ENCODE measurements at regions not wholly inside any gene's neighbourhood (a gene's known extent, or its start where the extent isn't known, plus 50 kb on each side); places are given as distances from the start of the nearest gene placed in this dataset.

DNA sequence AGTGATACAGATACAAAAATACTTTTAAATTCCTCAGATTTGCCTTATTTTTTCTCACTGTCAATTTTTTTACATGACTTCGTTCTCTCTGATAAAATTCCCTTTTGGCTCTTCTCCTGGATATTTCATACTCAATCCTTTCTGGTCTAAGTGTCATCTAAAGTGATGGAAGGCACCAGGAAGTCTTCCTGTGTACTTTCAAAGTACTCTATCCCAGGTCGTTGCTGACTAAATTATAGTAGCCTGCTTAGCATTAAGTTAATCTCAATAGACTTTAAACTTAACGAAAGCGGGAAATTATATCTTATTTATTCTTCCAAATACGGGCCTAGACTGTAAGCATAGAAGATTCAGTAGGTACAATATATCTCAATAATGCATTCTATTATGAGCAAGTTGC is 67.8 kb downstream of the CASP12 start:
- no peak overlapping the region for H3K4me3 Mint-ChIP-seq
- ChIA-PET POLR2A (no interaction called here), CTCF (interaction anchor here (0.9 kb wide), 1 partner anchor 11 kb away, joined by 3 read pairs; no protein-coding TSS in a partner anchor)
- H3K4me1 Mint-ChIP-seq, result no peaks in the 10 kb centered on the region
- intact Hi-C loops (cut with DNase I, micrococcal nuclease), result no loop called here
- no peak for ATAC-seq
- DNase-seq, result no peak
- no peaks in the 10 kb centered on the region for H3K36me3 Mint-ChIP-seq (ENCODE audit: low read depth)
- H3K9me3 Mint-ChIP-seq (ENCODE audit: low read depth), result peaks cover 1% of the 10 kb centered on the region
- no peak overlapping the region for H3K27ac Mint-ChIP-seq
- no peaks in the 10 kb centered on the region for H3K27me3 Mint-ChIP-seq

DNA sequence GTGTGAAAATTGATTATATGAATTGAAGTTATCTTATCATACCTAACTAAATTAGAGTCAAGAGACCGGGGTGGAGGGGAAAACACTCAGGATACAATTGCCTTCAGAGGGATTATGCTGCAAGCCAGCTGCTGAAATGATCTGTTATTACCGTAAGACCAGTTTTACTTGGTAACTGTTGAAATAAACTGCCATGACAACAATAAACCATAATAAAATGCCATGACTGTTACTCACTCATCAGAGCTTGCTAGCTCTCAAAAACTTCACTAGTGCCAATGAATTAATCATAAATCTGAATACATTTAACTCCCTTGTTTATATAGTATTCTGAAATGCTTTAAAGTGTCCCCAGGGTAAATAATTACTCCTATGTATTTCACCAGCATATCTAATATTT is 68.2 kb downstream of the CASP12 start:
- ChIA-PET CTCF (interaction anchor here (0.9 kb wide), 1 partner anchor 11 kb away, joined by 3 read pairs; no protein-coding TSS in a partner anchor), POLR2A (no interaction called here)
- Mint-ChIP-seq H3K9me3 (ENCODE audit: low read depth) (peaks cover 1% of the 10 kb centered on the region), H3K36me3 (ENCODE audit: low read depth) (no peaks in the 10 kb centered on the region), H3K27ac (no peak overlapping the region), H3K4me1 (no peaks in the 10 kb centered on the region), H3K27me3 (no peaks in the 10 kb centered on the region), H3K4me3 (no peak overlapping the region)
- intact Hi-C loops (cut with DNase I, micrococcal nuclease), result no loop called here
- no peak for ATAC-seq
- no peak for DNase-seq

DNA sequence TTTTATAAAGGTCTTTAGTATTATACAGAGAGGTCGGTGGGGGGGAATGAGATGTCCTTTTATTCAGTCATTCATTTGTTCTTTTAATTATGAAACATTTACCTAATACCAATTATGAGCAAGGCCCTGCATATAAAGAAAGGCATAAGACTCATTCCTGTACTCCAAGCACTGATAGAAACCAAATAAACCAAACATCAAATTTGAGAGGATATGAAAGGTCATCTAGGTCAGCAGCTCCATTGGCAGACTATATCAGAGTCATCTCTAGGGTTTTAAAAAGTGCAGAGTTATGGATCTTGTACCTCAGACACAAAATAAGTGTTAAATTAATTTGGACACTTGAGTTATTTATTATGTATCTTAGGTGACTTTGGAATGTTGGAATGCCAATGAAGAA is 71.5 kb downstream of the CASP12 start:
- no peak overlapping the region for H3K27ac Mint-ChIP-seq
- H3K36me3 Mint-ChIP-seq (ENCODE audit: low read depth), result no peaks in the 10 kb centered on the region
- ChIA-PET CTCF (no interaction called here), POLR2A (no interaction called here)
- intact Hi-C loops (cut with DNase I, micrococcal nuclease), result no loop called here
- DNase-seq (no peak), ATAC-seq (no peak)
- no peaks in the 10 kb centered on the region for H3K4me1 Mint-ChIP-seq
- no peak overlapping the region for H3K4me3 Mint-ChIP-seq
- H3K9me3 Mint-ChIP-seq (ENCODE audit: low read depth), result peaks cover 1% of the 10 kb centered on the region
- no peaks in the 10 kb centered on the region for H3K27me3 Mint-ChIP-seq

DNA sequence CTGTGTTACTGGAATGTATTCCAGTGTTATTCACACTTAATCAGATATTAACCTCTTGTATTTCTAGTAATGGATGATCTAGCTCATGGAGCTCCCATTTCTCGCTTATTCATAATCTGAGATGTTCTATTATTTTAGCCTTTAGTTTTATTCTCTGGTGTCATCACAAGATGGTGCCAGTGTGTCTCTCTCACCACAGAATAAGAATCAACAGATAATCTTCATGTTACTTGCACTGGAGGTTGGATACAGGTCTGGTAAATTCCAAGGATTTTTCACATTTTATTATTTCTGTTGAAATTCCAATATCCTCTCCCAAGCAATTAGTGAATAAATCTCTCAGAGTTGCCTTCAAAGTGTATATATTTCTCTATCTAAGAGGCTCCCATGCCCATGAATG is 74.6 kb downstream of the CASP12 start:
- POLR2A ChIA-PET, result no interaction called here
- no peaks in the 10 kb centered on the region for H3K36me3 Mint-ChIP-seq (ENCODE audit: low read depth)

DNA sequence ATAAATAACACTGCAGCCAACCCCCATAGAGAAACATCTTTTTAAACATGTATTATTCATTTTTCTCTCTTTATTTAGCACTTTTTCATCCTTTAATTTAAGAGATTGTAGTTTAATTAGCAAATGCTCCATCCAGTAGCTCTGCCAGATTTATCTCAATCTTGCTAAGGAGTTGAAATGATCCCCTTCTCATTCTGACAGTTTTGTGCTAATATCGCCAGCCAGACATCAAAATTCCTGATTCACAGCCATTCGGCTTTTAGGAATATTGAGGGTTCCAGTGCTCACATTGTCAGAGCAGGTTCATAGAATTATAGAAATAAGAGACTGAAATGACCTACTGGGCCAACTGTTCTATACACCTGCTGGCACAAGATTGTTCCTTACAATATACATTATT is 77.8 kb downstream of the CASP12 start:
- Mint-ChIP-seq H3K4me1 (no peaks in the 10 kb centered on the region), H3K9me3 (ENCODE audit: low read depth) (no peaks in the 10 kb centered on the region), H3K36me3 (ENCODE audit: low read depth) (no peaks in the 10 kb centered on the region), H3K27ac (no peak overlapping the region), H3K27me3 (no peaks in the 10 kb centered on the region), H3K4me3 (no peak overlapping the region)
- no peak for ATAC-seq
- DNase-seq, result no peak
- intact Hi-C loops (cut with DNase I, micrococcal nuclease), result no loop called here
- ChIA-PET POLR2A (no interaction called here), CTCF (no interaction called here)

More for the DNA sequence above, 74.6 kb downstream of the CASP12 start:
- ATAC-seq (no peak), DNase-seq (no peak)
- intact Hi-C loops (cut with DNase I, micrococcal nuclease), result no loop called here
- CTCF ChIA-PET, result interaction anchor here (0.5 kb wide), 1 partner anchor 23 kb away, joined by 4 read pairs; no protein-coding TSS in a partner anchor
- H3K27me3 Mint-ChIP-seq, result no peaks in the 10 kb centered on the region
- no peaks in the 10 kb centered on the region for H3K9me3 Mint-ChIP-seq (ENCODE audit: low read depth)
- no peaks in the 10 kb centered on the region for H3K4me1 Mint-ChIP-seq
- no peak overlapping the region for H3K4me3 Mint-ChIP-seq
- no peak overlapping the region for H3K27ac Mint-ChIP-seq

- no peaks in the 10 kb centered on the region for H3K36me3 Mint-ChIP-seq (ENCODE audit: low read depth)
- intact Hi-C loops (cut with DNase I, micrococcal nuclease), result no loop called here
- no peak for DNase-seq
- CTCF ChIA-PET, result no interaction called here
- H3K9me3 Mint-ChIP-seq (ENCODE audit: low read depth), result no peaks in the 10 kb centered on the region
- ATAC-seq, result no peak
- H3K27ac Mint-ChIP-seq, result no peak overlapping the region
- H3K27me3 Mint-ChIP-seq, result no peaks in the 10 kb centered on the region
- H3K4me1 Mint-ChIP-seq, result no peaks in the 10 kb centered on the region
- POLR2A ChIA-PET, result no interaction called here
- H3K4me3 Mint-ChIP-seq, result no peak overlapping the region
These were observed 78.7 kb downstream of the CASP12 start for GRCh38 chr11:104819603-104820002.

DNA sequence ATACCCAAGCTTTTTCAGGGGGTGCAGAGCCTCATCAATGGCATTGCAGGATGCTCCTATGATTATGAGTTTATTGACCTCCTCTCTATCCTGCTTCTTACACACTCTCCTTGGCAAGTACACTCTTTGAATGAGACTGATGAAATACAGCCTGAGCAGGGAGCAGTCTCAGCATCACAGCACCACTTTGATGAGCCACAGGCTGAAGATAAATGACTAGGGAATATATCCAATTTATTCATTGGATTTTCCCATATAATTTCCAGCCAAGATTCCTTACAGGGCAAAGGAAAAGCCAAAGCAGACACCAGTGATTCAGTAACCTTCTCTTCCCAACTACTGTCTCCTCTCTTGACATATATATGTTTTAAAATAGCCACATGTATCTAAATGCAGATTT is 79.2 kb downstream of the CASP12 start:
- no peaks in the 10 kb centered on the region for H3K4me1 Mint-ChIP-seq
- ATAC-seq, result no peak
- intact Hi-C loops (cut with DNase I, micrococcal nuclease), result no loop called here
- ChIA-PET POLR2A (no interaction called here), CTCF (no interaction called here)
- H3K27ac Mint-ChIP-seq, result no peak overlapping the region
- no peaks in the 10 kb centered on the region for H3K9me3 Mint-ChIP-seq (ENCODE audit: low read depth)
- H3K27me3 Mint-ChIP-seq, result no peaks in the 10 kb centered on the region
- no peaks in the 10 kb centered on the region for H3K36me3 Mint-ChIP-seq (ENCODE audit: low read depth)
- no peak overlapping the region for H3K4me3 Mint-ChIP-seq
- DNase-seq, result no peak

GRCh38 chr11:104817973-104818372 is 80.3 kb downstream of the CASP12 start:
- Mint-ChIP-seq H3K27me3 (no peaks in the 10 kb centered on the region), H3K4me1 (no peaks in the 10 kb centered on the region), H3K4me3 (no peak overlapping the region), H3K9me3 (ENCODE audit: low read depth) (no peaks in the 10 kb centered on the region), H3K36me3 (ENCODE audit: low read depth) (no peaks in the 10 kb centered on the region), H3K27ac (no peak overlapping the region)
- DNase-seq (no peak), ATAC-seq (no peak)
- CTCF ChIA-PET, result no interaction called here
- intact Hi-C loops (cut with DNase I, micrococcal nuclease), result no loop called here
- POLR2A ChIA-PET, result no interaction called here

DNA sequence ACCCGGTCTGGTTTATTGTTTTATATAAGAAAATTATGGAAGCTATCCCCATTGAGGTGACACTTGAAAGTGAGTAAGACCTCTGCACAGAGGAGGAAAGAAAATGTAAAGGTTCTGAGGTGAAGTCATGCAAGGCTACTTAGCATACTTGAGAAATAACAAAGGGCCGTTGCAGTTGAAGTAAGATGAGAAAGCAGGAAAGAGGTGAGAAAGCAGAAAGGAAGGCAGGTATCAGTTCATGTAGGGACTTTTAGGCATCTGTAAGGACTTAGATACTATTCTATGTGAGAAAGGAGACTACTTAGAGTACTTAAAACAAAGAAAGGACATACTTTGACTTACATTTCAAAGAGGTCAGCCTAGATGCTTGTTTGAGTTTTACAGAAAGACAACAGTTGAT is 84.7 kb downstream of the CASP12 start:
- H3K4me1 Mint-ChIP-seq, result no peaks in the 10 kb centered on the region
- no peaks in the 10 kb centered on the region for H3K36me3 Mint-ChIP-seq (ENCODE audit: low read depth)
- POLR2A ChIA-PET, result no interaction called here
- H3K27me3 Mint-ChIP-seq, result no peaks in the 10 kb centered on the region
- no peaks in the 10 kb centered on the region for H3K9me3 Mint-ChIP-seq (ENCODE audit: low read depth)
- H3K27ac Mint-ChIP-seq, result no peak overlapping the region
- CTCF ChIA-PET, result no interaction called here
- no peak for DNase-seq
- no peak overlapping the region for H3K4me3 Mint-ChIP-seq
- intact Hi-C loops (cut with DNase I, micrococcal nuclease), result no loop called here
- ATAC-seq, result no peak

DNA sequence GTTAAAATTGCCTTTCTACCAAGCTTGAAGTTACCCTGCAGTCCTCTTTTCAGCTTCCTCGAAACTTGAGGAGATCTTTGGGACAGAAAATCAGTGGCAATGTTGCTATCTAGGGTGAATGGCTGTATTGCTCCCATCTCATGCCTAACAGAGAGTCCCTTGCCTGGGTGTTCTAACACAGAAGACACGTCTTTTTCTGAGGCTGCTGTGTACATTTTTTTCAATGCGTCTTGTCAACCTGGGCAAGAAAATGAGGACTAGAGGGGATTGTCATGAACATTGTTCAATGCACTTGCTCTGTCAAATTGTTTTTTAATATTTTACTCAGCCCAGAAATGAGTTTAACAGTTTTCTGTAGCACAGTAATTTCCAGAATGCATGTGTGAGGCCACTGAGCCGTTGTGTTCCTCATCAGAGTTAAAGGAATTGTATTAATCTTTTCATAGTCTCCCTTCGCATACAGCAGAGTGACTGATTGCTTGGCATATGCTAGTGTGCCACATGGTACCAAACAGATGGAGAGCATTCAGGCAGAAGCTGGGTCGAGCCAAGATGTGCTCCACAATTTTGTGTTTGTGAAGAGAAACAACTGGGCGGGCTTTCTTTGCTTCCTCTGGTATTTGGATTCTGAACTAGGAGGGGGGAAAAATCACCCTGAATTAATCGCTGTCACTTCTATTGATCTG is 86.0 kb downstream of the CASP12 start:
- Mint-ChIP-seq H3K36me3 (ENCODE audit: low read depth) (no peaks in the 10 kb centered on the region), H3K27me3 (no peaks in the 10 kb centered on the region), H3K9me3 (ENCODE audit: low read depth) (peaks cover 5% of the 10 kb centered on the region), H3K4me1 (no peaks in the 10 kb centered on the region), H3K27ac (no peak overlapping the region), H3K4me3 (no peak overlapping the region)
- no peak for DNase-seq
- no peak for ATAC-seq
- intact Hi-C loops (cut with DNase I, micrococcal nuclease), result no loop called here
- ChIA-PET CTCF (no interaction called here), POLR2A (no interaction called here)

GRCh38 chr11:104803776-104804175 is 94.5 kb downstream of the CASP12 start:
- intact Hi-C loops (cut with DNase I, micrococcal nuclease), result no loop called here
- Mint-ChIP-seq H3K4me3 (no peak overlapping the region), H3K4me1 (peaks cover 21% of the 10 kb centered on the region), H3K27ac (no peak overlapping the region), H3K27me3 (no peaks in the 10 kb centered on the region), H3K36me3 (ENCODE audit: low read depth) (no peaks in the 10 kb centered on the region), H3K9me3 (ENCODE audit: low read depth) (peaks cover 5% of the 10 kb centered on the region)
- ChIA-PET CTCF (interaction anchor here (0.9 kb wide), 1 partner anchor 530 kb away, joined by 3 read pairs; no protein-coding TSS in a partner anchor), POLR2A (no interaction called here)
- no peak for ATAC-seq
- no peak for DNase-seq

DNA sequence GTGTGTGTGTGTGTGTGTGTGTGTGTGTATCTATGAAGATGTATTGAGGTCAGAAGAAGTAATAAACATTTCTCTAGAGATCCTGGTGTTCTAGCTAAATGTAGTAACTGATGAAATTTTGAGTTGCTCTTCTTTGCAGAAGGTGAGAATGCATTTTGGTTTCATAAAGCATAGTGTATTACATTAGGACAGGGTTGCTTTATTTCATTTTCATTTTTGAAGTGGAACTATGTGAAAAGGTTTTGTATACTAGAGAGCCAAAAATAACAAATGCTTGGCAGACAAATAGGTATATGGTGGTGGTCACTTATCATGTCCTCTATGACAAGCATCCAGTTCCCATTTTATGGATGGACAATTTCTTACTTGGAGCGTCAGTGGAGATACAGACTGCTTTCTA is 99.0 kb downstream of the CASP12 start:
- peak overlapping the region; percentile 60 for H3K27ac Mint-ChIP-seq
- intact Hi-C loops (cut with DNase I, micrococcal nuclease), result no loop called here
- peak; percentile 73 for ATAC-seq

More for the DNA sequence above, 99.0 kb downstream of the CASP12 start:
- peaks cover 34% of the 10 kb centered on the region for H3K4me1 Mint-ChIP-seq
- H3K36me3 Mint-ChIP-seq (ENCODE audit: low read depth), result peaks cover 2% of the 10 kb centered on the region
- H3K9me3 Mint-ChIP-seq (ENCODE audit: low read depth), result peaks cover 4% of the 10 kb centered on the region
- DNase-seq, result no peak
- ChIA-PET CTCF (no interaction called here), POLR2A (no interaction called here)
- no peaks in the 10 kb centered on the region for H3K27me3 Mint-ChIP-seq
- peak overlapping the region; percentile 37 for H3K4me3 Mint-ChIP-seq

Data from activated CD4-positive, alpha-beta T cell treated with anti-CD3 and anti-CD28 coated beads for 36 hours (primary cell).